ENCODE measurements at regions not wholly inside any gene's neighbourhood (a gene's known extent, or its start where the extent isn't known, plus 50 kb on each side); places are given as distances from the start of the nearest gene placed in this dataset.

GRCh38 chr5:81802625-81803024, 51.7 kb upstream of the SSBP2 start:
- Histone ChIP-seq H2BK120ac (ENCODE audit: low read depth, low read length) (no peak overlapping the region), H2BK15ac (ENCODE audit: low read depth, low read length) (no peak overlapping the region), H4K8ac (ENCODE audit: low read depth in 2 of 2, low read length in 2 of 2) (no peak overlapping the region), H3K36me3 (ENCODE audit: control insufficient read depth, insufficient read depth, low read length) (no peaks in the 10 kb centered on the region), H3K9ac (ENCODE audit: low read depth, low read length) (no peak overlapping the region), H2AFZ (replicated peaks; ENCODE audit: low read length, poor library complexity) (no peak overlapping the region), H3K9me3 (ENCODE audit: control insufficient read depth, insufficient read depth, low read length) (no peaks in the 10 kb centered on the region), H3K79me1 (ENCODE audit: low read depth in 1 of 2, low read length in 2 of 2) (no peaks in the 10 kb centered on the region), H3K56ac (ENCODE audit: extremely low read depth, insufficient read depth, low read length) (no peak overlapping the region), H2AK5ac (ENCODE audit: low read depth, low read length) (no peak overlapping the region), H3K23ac (ENCODE audit: low read depth, low read length) (no peak overlapping the region), H3K4me1 (ENCODE audit: control insufficient read depth, insufficient read depth, low read length) (no peaks in the 10 kb centered on the region; the same call in 1 of the 2 replicates), H3K27ac (ENCODE audit: insufficient read depth, low read length) (no peak overlapping the region), H3K4ac (ENCODE audit: low read depth, low read length) (no peak overlapping the region), H3K9me1 (ENCODE audit: insufficient read depth, low read length) (no peaks in the 10 kb centered on the region), H2BK20ac (ENCODE audit: low read depth, low read length) (no peak overlapping the region), H4K91ac (ENCODE audit: insufficient read depth, low read depth, low read length) (no peak overlapping the region), H3K27me3 (ENCODE audit: control insufficient read depth, insufficient read depth, low read length) (no peaks in the 10 kb centered on the region; the same call in 1 of the 2 replicates), H2BK5ac (ENCODE audit: low read depth, low read length, poor library complexity, severe bottlenecking) (no peak overlapping the region), H4K20me1 (ENCODE audit: insufficient read depth, low read length) (no peaks in the 10 kb centered on the region), H3K14ac (replicated peaks; ENCODE audit: low read depth, low read length) (no peak overlapping the region), H3K4me2 (ENCODE audit: low read depth, low read length) (no peak overlapping the region), H4K5ac (ENCODE audit: low read depth, low read length) (no peak overlapping the region), H2AK9ac (replicated peaks; ENCODE audit: low read depth, low read length, poor library complexity) (no peak overlapping the region), H3K18ac (ENCODE audit: low read depth, low read length) (no peak overlapping the region), H3K4me3 (ENCODE audit: insufficient read depth, low read depth, low read length) (no peak overlapping the region)
- ChIA-PET POLR2A (ENCODE audit: unreplicated experiment) (no interaction called here), CTCF (no interaction called here)
- in situ Hi-C loops (cut with MboI; ENCODE audit: low sequenced_read_pairs) (no loop called here), dilution Hi-C loops (cut with HindIII; ENCODE audit: low sequenced_read_pairs, unreplicated experiment) (no loop called here), intact Hi-C loops (cut with micrococcal nuclease) (no loop called here)
- TF ChIP-seq MAFK (IDR thresholded peaks at IDR 0.05; ENCODE audit: low read depth, low read length): no peak
- BruUV-seq (replicated peaks): no TSS peak
- no peak for ATAC-seq (ENCODE audit: low read depth)
- WGBS, 2 experiments (ENCODE audit: extremely low coverage in 2 of 2, insufficient read length in 1 of 2): no CpG with 5 or more reads among the region's 2 CpGs
- DNase-seq: no peak
